ENCODE measurements at regions not wholly inside any gene's neighbourhood (a gene's known extent, or its start where the extent isn't known, plus 50 kb on each side); places are given as distances from the start of the nearest gene placed in this dataset.

DNA sequence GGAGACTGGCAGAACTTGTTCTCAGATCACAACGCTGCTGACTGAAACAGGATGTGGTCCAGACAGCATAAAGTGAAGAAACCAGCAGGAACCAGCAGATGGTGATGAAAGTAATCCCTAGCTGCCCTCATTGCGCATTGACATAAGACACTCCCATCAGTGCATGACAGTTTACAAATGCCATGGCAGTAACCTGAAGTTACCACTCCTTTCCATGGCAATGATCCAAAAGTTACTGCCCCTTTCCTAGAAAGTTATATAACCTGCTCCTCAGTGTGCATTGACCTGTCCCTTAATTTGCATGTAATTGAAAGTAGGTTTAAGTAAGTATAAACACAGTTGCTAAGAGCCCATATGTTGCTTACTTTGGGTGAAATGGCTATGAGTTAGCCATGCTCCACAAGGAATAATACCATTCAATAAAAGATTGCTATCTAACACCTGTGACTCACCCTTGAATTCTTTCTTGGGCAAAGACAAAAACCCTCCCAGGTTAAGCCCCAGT is 149.1 kb upstream of the CD96 start:
- Histone ChIP-seq H2BK15ac (ENCODE audit: low read depth, low read length) (no peak overlapping the region), H2AK5ac (ENCODE audit: insufficient read length, low read length) (no peak overlapping the region), H3K56ac (ENCODE audit: insufficient read length, low read depth, low read length) (no peak overlapping the region), H3K14ac (ENCODE audit: insufficient read depth, low read length) (no peak overlapping the region), H2BK20ac (ENCODE audit: low read depth, low read length, poor library complexity, severe bottlenecking) (no peak overlapping the region), H3K23ac (ENCODE audit: insufficient read length, low read depth, low read length) (no peak overlapping the region), H2BK5ac (ENCODE audit: insufficient read length, low read length) (no peak overlapping the region), H3K4me2 (ENCODE audit: insufficient read depth, insufficient read length, low read length) (no peak overlapping the region), H2BK120ac (ENCODE audit: low read depth, low read length, poor library complexity, severe bottlenecking) (no peak overlapping the region), H4K5ac (ENCODE audit: insufficient read length, low read depth, low read length) (no peak overlapping the region), H2BK12ac (ENCODE audit: insufficient read length, low read depth, low read length) (no peak overlapping the region), H3K18ac (ENCODE audit: insufficient read length, low read depth, low read length) (no peak overlapping the region), H3T11ph (ENCODE audit: low read length) (no peak overlapping the region), H3K27ac (ENCODE audit: insufficient read length, low read depth, low read length) (no peak overlapping the region), H3K4ac (ENCODE audit: low read depth, low read length) (no peak overlapping the region), H3K23me2 (ENCODE audit: insufficient read length, low read depth, low read length, poor library complexity, severe bottlenecking) (no peaks in the 10 kb centered on the region), H4K20me1 (ENCODE audit: control insufficient read depth, insufficient read depth, insufficient read length) (no peaks in the 10 kb centered on the region), H3K9me3 (ENCODE audit: control insufficient read depth, low read depth, low read length) (peaks cover 5% of the 10 kb centered on the region), H3K9ac (ENCODE audit: extremely low read depth, insufficient read length, low read length) (no peak overlapping the region), H4K91ac (ENCODE audit: insufficient read length, low read depth, low read length) (no peak overlapping the region), H2AFZ (ENCODE audit: low read length) (no peak overlapping the region), H3K79me2 (ENCODE audit: insufficient read depth, low read length) (no peaks in the 10 kb centered on the region), H4K8ac (replicated peaks; ENCODE audit: insufficient read length, low read depth, low read length) (no peak overlapping the region), H3K79me1 (ENCODE audit: insufficient read depth, low read depth, low read length, poor library complexity, severe bottlenecking) (no peaks in the 10 kb centered on the region), H3K27me3 (ENCODE audit: insufficient read depth, low read length) (no peaks in the 10 kb centered on the region), H3K4me1 (ENCODE audit: insufficient read depth, low read length) (no peaks in the 10 kb centered on the region)
- TF ChIP-seq, protein P1, sequence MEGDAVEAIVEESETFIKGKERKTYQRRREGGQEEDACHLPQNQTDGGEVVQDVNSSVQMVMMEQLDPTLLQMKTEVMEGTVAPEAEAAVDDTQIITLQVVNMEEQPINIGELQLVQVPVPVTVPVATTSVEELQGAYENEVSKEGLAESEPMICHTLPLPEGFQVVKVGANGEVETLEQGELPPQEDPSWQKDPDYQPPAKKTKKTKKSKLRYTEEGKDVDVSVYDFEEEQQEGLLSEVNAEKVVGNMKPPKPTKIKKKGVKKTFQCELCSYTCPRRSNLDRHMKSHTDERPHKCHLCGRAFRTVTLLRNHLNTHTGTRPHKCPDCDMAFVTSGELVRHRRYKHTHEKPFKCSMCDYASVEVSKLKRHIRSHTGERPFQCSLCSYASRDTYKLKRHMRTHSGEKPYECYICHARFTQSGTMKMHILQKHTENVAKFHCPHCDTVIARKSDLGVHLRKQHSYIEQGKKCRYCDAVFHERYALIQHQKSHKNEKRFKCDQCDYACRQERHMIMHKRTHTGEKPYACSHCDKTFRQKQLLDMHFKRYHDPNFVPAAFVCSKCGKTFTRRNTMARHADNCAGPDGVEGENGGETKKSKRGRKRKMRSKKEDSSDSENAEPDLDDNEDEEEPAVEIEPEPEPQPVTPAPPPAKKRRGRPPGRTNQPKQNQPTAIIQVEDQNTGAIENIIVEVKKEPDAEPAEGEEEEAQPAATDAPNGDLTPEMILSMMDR (conservative IDR thresholded peaks at IDR 0.05): no peak
- peaks cover 0 to 15% (median 14%) of the 10 kb centered on the region in 3 experiments; a peak in 5 of 7 replicates for H3K36me3 Mint-ChIP-seq (ENCODE audit: insufficient read depth in 1 of 3, low read depth in 3 of 3)
- H3K27ac Mint-ChIP-seq: no peak overlapping the region
- no peaks in the 10 kb centered on the region for H3K4me1 Mint-ChIP-seq
- no peaks in the 10 kb centered on the region for H3K27me3 Mint-ChIP-seq (ENCODE audit: low read depth)
- WGBS (ENCODE audit: extremely low coverage, insufficient read length, low lambda C conversion rate): no CpG with 5 or more reads among the region's 2 CpGs
- H3K4me3 Mint-ChIP-seq: no peak overlapping the region
- H3K9me3 Mint-ChIP-seq: peaks cover 14 to 23% of the 10 kb centered on the region in 2 experiments
- DNase-seq: no peak
